Prostate gland (tissue), 2 donors: ENCODE measurements at regions not wholly inside any gene's neighbourhood (a gene's known extent, or its start where the extent isn't known, plus 50 kb on each side); places are given as distances from the start of the nearest gene placed in this dataset.

Experiments
- CTCF ChIP-seq, 4 experiments: fragments of 200-600 bp in 2 of 4; fragments of 450-650 bp in 2 of 4; sonication (generic) in 2 of 4; IDR thresholded peaks; 1 replicate in 3 of 4; 2 replicates in 1 of 4; pipeline ENCODE4 v1.5.1; 2016 to 2019; ENCODE audit warnings: antibody characterized with exemption in 4 of 4, mild to moderate bottlenecking in 2 of 4, moderate library complexity in 2 of 4
- POLR2A ChIP-seq: fragments of 450-650 bp; IDR thresholded peaks from one replicate; pipeline ENCODE4 v1.6.1; 2016; ENCODE audit warnings: antibody characterized with exemption, mild to moderate bottlenecking

GRCh38 chr3:124256156-124256555 is 264.2 kb upstream of the ROPN1 start:
- TF ChIP-seq CTCF (IDR thresholded peaks at IDR 0.05) = no peak
- TF ChIP-seq POLR2A = no peak
